GM13976 (cell line): ENCODE measurements at regions not wholly inside any gene's neighbourhood (a gene's known extent, or its start where the extent isn't known, plus 50 kb on each side); places are given as distances from the start of the nearest gene placed in this dataset.

Experiments used
- DNase-seq: peaks from one replicate; pipeline ENCODE4 v3.0.0; 2012; ENCODE audit warnings: low spot score
- CTCF ChIP-seq: IDR thresholded peaks from 2 replicates; pipeline ENCODE4 v1.5.1; 2012; ENCODE audit warnings: borderline replicate concordance, mild to moderate bottlenecking; ENCODE audit not compliant: insufficient read depth; ENCODE audit errors: extremely low read depth, missing control alignments, control extremely low read depth
- in situ Hi-C: fragments of 300-500 bp; cut with MboI; formaldehyde crosslinking; loops from one replicate; pipeline ENCODE4 v1.12.0; 2022; ENCODE audit warnings: low sequenced_read_pairs, mixed read lengths, inconsistent platforms; ENCODE audit not compliant: unreplicated experiment

GRCh38 chr6:149197482-149197881 is 120.0 kb upstream of the TAB2 start:
- no peak for TF ChIP-seq CTCF
- in situ Hi-C loops, result no loop called here
- no peak for DNase-seq

- in situ Hi-C loops, result no loop called here
- no peak for DNase-seq
- TF ChIP-seq CTCF, result no peak
Measured at GRCh38 chr6:149198265-149198664, 119.2 kb upstream of the TAB2 start.

GRCh38 chr6:149200282-149200945 is 117.1 kb upstream of the TAB2 start:
- no peak for TF ChIP-seq CTCF
- DNase-seq, result no peak
- in situ Hi-C loops, result no loop called here

GRCh38 chr6:149201068-149201655 is 116.3 kb upstream of the TAB2 start:
- in situ Hi-C loops, result no loop called here
- DNase-seq, result no peak
- TF ChIP-seq CTCF, result no peak

GRCh38 chr6:149202100-149202499 is 115.4 kb upstream of the TAB2 start:
- DNase-seq, result no peak
- in situ Hi-C loops, result no loop called here
- TF ChIP-seq CTCF, result no peak

GRCh38 chr6:149202952-149203351 is 114.6 kb upstream of the TAB2 start:
- no peak for DNase-seq
- in situ Hi-C loops, result no loop called here
- TF ChIP-seq CTCF, result no peak
